GM19455 (cell line): ENCODE measurements at regions not wholly inside any gene's neighbourhood (a gene's known extent, or its start where the extent isn't known, plus 50 kb on each side); places are given as distances from the start of the nearest gene placed in this dataset.

ENCODE experiments used
- ATAC-seq: cut with Tn5 transposase; IDR thresholded peaks from one replicate; pipeline ENCODE4 v1.9.1; 2021; ENCODE audit not compliant: unreplicated experiment

GRCh38 chr2:19300961-19301360, 57.5 kb downstream of the OSR1 start:
- ATAC-seq = no peak

GRCh38 chr2:19299522-19299921, 58.9 kb downstream of the OSR1 start:
- no peak for ATAC-seq

- no peak for ATAC-seq
Observed at GRCh38 chr2:19299032-19299431, 59.4 kb downstream of the OSR1 start.

- ATAC-seq = no peak
Observed at GRCh38 chr2:19297716-19298115, 60.7 kb downstream of the OSR1 start.

- no peak for ATAC-seq
Observed at GRCh38 chr2:19295998-19296502, 62.4 kb downstream of the OSR1 start.

GRCh38 chr2:19292007-19292406, 66.4 kb downstream of the OSR1 start:
- no peak for ATAC-seq

GRCh38 chr2:19288291-19288690, 70.1 kb downstream of the OSR1 start:
- no peak for ATAC-seq

GRCh38 chr2:19287324-19287723, 71.1 kb downstream of the OSR1 start:
- no peak for ATAC-seq

- ATAC-seq = no peak
Observed at GRCh38 chr2:19282305-19282704, 76.1 kb downstream of the OSR1 start.

- ATAC-seq = no peak
Observed at GRCh38 chr2:19274439-19274838, 84.0 kb downstream of the OSR1 start.

- ATAC-seq = no peak
Observed at GRCh38 chr2:19272941-19273470, 85.4 kb downstream of the OSR1 start.

GRCh38 chr2:19272039-19272438, 86.4 kb downstream of the OSR1 start:
- ATAC-seq = no peak

- ATAC-seq = no peak
Observed at GRCh38 chr2:19264852-19265251, 93.6 kb downstream of the OSR1 start.

GRCh38 chr2:19262150-19262549, 96.3 kb downstream of the OSR1 start:
- ATAC-seq = no peak

- no peak for ATAC-seq
Observed at GRCh38 chr2:19261061-19261460, 97.4 kb downstream of the OSR1 start.

- no peak for ATAC-seq
Observed at GRCh38 chr2:19256121-19256601, 102.3 kb downstream of the OSR1 start.

GRCh38 chr2:19255481-19255880, 102.9 kb downstream of the OSR1 start:
- no peak for ATAC-seq

- ATAC-seq = no peak
Observed at GRCh38 chr2:19251554-19251953, 106.9 kb downstream of the OSR1 start.

GRCh38 chr2:19250906-19251305, 107.5 kb downstream of the OSR1 start:
- ATAC-seq = no peak

- ATAC-seq = no peak
Observed at GRCh38 chr2:19247186-19247585, 111.2 kb downstream of the OSR1 start.

GRCh38 chr2:19246496-19246895, 111.9 kb downstream of the OSR1 start:
- no peak for ATAC-seq

GRCh38 chr2:19244460-19245363, 113.7 kb downstream of the OSR1 start:
- ATAC-seq = no peak
